HepG2 (cell line): ENCODE measurements at regions not wholly inside any gene's neighbourhood (a gene's known extent, or its start where the extent isn't known, plus 50 kb on each side); places are given as distances from the start of the nearest gene placed in this dataset.

Experiments
- CREM ChIP-seq, 2 experiments: sonication (generic) in 1 of 2; formaldehyde crosslinking in 1 of 2; IDR thresholded peaks; 2 replicates each; pipeline versions ENCODE4 v1.4.0 to v1.6.1; 2016 to 2020; ENCODE audit warnings: antibody characterized with exemption in 1 of 2, mild to moderate bottlenecking in 1 of 2, missing genetic modification reagents in 1 of 2
- GPN1 ChIP-seq: sonication (generic); formaldehyde crosslinking; IDR thresholded peaks from 2 replicates; pipeline ENCODE4 v1.5.1; 2020; ENCODE audit warnings: missing genetic modification reagents, borderline replicate concordance
- MXI1 ChIP-seq: IDR thresholded peaks from 3 replicates; pipeline ENCODE4 v1.6.1; 2012; ENCODE audit warnings: low read depth, low read length, inconsistent platforms, borderline replicate concordance
- NFE2L1 ChIP-seq: sonication (generic); formaldehyde crosslinking; IDR thresholded peaks from 2 replicates; pipeline ENCODE4 v1.4.0; 2020; ENCODE audit warnings: missing genetic modification reagents, mild to moderate bottlenecking, borderline replicate concordance
- ZNF451 ChIP-seq: sonication (generic); formaldehyde crosslinking; IDR thresholded peaks from 2 replicates; pipeline ENCODE4 v1.5.0; 2020; ENCODE audit warnings: mild to moderate bottlenecking, missing genetic modification reagents
- TF ChIP-seq, protein P1 (sequence below), 2 experiments: sonication (generic) in 1 of 2; formaldehyde crosslinking in 1 of 2; IDR thresholded peaks; 2 replicates each; pipeline versions ENCODE4 v1.4.0 to v1.6.1; 2016 to 2020; ENCODE audit warnings: borderline replicate concordance in 1 of 2, low read depth in 1 of 2, mild to moderate bottlenecking in 1 of 2, missing genetic modification reagents in 1 of 2
- TF ChIP-seq, protein P2 (sequence below): sonication (generic); formaldehyde crosslinking; IDR thresholded peaks from 2 replicates; pipeline ENCODE4 v1.4.0; 2020; ENCODE audit warnings: missing genetic modification reagents

DNA sequence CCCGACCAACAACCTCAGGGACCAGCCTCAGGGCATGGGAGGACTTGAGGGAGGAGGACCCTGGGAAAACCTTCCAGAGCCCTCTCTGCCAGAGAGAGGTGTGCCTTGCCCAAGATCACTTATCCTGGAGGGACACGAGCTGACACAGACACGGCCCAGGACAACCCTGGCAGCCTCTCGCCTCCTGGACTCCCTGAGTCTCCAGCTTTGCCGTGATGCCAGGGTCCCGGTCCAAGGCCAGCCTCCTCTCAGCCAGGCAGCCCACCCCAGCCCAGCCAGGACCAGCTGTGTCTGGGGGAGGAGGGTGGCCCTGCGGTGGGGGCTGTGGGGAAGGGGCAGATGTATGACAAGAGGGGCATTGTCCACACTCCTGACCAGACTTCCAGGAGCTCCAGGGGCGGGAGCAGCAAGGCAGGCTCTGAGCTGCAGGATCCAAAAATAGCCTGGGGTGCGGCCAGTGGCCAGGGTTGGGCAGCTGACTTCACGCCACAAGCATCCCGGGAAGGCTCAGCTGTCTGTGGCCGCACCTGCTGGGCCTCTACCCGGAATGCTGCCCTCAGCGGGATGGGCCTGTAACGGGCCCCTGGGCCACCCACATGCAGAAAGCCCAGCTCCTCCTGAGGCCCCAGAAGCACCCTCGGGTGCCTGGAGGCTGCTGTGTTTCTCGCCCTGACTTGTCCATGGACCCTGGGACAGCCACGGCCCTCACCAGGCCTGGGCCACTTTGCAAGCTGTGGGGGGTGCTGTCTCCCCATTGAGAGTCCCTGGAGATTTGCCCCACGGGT is 65.5 kb upstream of the GPC1 start:
- TF ChIP-seq, protein P1, sequence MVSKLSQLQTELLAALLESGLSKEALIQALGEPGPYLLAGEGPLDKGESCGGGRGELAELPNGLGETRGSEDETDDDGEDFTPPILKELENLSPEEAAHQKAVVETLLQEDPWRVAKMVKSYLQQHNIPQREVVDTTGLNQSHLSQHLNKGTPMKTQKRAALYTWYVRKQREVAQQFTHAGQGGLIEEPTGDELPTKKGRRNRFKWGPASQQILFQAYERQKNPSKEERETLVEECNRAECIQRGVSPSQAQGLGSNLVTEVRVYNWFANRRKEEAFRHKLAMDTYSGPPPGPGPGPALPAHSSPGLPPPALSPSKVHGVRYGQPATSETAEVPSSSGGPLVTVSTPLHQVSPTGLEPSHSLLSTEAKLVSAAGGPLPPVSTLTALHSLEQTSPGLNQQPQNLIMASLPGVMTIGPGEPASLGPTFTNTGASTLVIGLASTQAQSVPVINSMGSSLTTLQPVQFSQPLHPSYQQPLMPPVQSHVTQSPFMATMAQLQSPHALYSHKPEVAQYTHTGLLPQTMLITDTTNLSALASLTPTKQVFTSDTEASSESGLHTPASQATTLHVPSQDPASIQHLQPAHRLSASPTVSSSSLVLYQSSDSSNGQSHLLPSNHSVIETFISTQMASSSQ (IDR thresholded peaks at IDR 0.05; ENCODE audit: low read depth) = no peak
- TF ChIP-seq, protein P1 (CRISPR knock-in tag; IDR thresholded peaks at IDR 0.05; ENCODE audit: borderline replicate concordance) = no peak
- TF ChIP-seq ZNF451 (CRISPR knock-in tag) (no peak), GPN1 (CRISPR knock-in tag) (no peak), MXI1 (no peak), NFE2L1 (no peak), CREM (IDR thresholded peaks at IDR 0.05) (no peak), CREM (CRISPR knock-in tag; IDR thresholded peaks at IDR 0.05) (no peak)
- TF ChIP-seq, protein P2, sequence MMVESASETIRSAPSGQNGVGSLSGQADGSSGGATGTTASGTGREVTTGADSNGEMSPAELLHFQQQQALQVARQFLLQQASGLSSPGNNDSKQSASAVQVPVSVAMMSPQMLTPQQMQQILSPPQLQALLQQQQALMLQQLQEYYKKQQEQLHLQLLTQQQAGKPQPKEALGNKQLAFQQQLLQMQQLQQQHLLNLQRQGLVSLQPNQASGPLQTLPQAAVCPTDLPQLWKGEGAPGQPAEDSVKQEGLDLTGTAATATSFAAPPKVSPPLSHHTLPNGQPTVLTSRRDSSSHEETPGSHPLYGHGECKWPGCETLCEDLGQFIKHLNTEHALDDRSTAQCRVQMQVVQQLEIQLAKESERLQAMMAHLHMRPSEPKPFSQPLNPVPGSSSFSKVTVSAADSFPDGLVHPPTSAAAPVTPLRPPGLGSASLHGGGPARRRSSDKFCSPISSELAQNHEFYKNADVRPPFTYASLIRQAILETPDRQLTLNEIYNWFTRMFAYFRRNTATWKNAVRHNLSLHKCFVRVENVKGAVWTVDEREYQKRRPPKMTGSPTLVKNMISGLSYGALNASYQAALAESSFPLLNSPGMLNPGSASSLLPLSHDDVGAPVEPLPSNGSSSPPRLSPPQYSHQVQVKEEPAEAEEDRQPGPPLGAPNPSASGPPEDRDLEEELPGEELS = no peak
